Left lung (tissue), 4 donors: ENCODE measurements at regions not wholly inside any gene's neighbourhood (a gene's known extent, or its start where the extent isn't known, plus 50 kb on each side); places are given as distances from the start of the nearest gene placed in this dataset.

Experiments used
- ATAC-seq: fragments of 200-7000 bp; cut with Tn5 transposase; one replicate; pipeline ENCODE4 v1.9.1; 2020; ENCODE audit warnings: moderate library complexity
- DNase-seq, 4 donors: peaks; one replicate each; pipeline ENCODE4 v3.0.0-alpha.2; 2013 to 2020
- H3K27ac ChIP-seq, 2 donors: fragments of 200-600 bp; sonication (generic) in 1 of 2; one replicate each; pipeline versions ENCODE4 v1.5.0 to v1.8.0; 2020 to 2021
- H3K27me3 ChIP-seq, 2 donors: fragments of 200-600 bp; sonication (generic) in 1 of 2; one replicate each; pipeline versions ENCODE4 v1.5.0 to v1.8.0; 2020 to 2021
- H3K36me3 ChIP-seq, 2 donors: fragments of 200-600 bp; sonication (generic) in 1 of 2; one replicate each; pipeline versions ENCODE4 v1.5.0 to v1.8.0; 2020 to 2021
- H3K4me1 ChIP-seq, 2 donors: fragments of 200-600 bp; one replicate each; pipeline ENCODE4 v1.8.0; 2021
- H3K4me3 ChIP-seq, 2 donors: fragments of 200-600 bp; sonication (generic) in 1 of 2; one replicate each; pipeline versions ENCODE4 v1.5.0 to v1.8.0; 2020 to 2021; ENCODE audit warnings: mild to moderate bottlenecking in 1 of 2
- H3K9me3 ChIP-seq, 2 donors: fragments of 200-600 bp; sonication (generic) in 1 of 2; one replicate each; pipeline versions ENCODE4 v1.5.0 to v1.8.0; 2020 to 2021
- intact Hi-C, 2 donors: fragments of 100-400 bp; cut with DNase I; formaldehyde crosslinking; loops; one replicate each; pipeline versions ENCODE4 v1.11.2 to v1.14.2; 2022
- TF ChIP-seq, protein P1 (sequence below), 2 donors: fragments of 200-600 bp; sonication (generic) in 1 of 2; IDR thresholded peaks; one replicate each; pipeline versions ENCODE4 v1.5.0 to v1.8.0; 2021; ENCODE audit warnings: antibody characterized with exemption in 2 of 2
- donor health status: DM: no; HTN: yes; CAD: no.
- donor health status: DM: no; HTN: no; CAD: no.

DNA sequence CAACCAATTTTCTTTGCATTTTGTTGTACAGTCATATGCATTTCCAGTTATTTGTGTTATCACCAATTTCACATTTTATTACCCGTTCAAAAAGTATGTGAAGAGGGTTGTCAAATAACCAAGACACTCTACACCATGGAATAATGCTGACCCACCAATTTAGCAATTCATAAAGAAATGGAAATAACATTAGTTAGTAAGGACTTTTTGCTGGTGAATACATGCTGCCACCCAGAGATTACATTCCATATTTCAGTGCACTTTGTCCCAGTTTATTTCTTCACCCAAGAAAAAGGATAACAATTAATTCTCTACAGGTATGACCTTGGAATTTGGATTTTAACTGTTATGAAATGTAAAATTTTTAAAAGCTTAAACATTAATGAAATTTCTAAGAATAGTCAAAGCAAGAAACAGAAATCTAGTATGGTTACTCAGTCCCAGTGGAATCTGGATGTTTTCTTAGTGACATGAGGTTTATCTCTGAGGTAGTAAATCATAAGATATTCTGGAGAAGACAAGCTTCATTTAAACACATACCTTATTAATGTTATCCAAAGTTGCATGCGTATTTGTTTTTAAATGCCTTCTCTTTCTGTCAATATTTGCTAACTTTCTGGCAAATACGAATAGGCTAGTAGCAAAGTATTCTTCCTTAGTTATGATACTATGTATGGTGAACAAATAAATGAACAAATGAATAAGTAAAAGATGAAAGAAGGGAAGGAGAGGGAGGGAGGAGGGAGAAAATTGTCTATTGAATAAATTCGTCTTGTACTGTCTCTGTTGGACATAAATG is 100.6 kb downstream of the CETN3 start:
- TF ChIP-seq, protein P1, sequence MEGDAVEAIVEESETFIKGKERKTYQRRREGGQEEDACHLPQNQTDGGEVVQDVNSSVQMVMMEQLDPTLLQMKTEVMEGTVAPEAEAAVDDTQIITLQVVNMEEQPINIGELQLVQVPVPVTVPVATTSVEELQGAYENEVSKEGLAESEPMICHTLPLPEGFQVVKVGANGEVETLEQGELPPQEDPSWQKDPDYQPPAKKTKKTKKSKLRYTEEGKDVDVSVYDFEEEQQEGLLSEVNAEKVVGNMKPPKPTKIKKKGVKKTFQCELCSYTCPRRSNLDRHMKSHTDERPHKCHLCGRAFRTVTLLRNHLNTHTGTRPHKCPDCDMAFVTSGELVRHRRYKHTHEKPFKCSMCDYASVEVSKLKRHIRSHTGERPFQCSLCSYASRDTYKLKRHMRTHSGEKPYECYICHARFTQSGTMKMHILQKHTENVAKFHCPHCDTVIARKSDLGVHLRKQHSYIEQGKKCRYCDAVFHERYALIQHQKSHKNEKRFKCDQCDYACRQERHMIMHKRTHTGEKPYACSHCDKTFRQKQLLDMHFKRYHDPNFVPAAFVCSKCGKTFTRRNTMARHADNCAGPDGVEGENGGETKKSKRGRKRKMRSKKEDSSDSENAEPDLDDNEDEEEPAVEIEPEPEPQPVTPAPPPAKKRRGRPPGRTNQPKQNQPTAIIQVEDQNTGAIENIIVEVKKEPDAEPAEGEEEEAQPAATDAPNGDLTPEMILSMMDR (IDR thresholded peaks at IDR 0.05), result no peak
- H3K27me3 ChIP-seq, result no peaks in the 10 kb centered on the region
- intact Hi-C loops, result no loop called here
- no peak overlapping the region for H3K4me3 ChIP-seq
- no peak for DNase-seq
- no peaks in the 10 kb centered on the region for H3K4me1 ChIP-seq
- no peaks in the 10 kb centered on the region for H3K36me3 ChIP-seq
- H3K27ac ChIP-seq, result no peak overlapping the region
- H3K9me3 ChIP-seq, result no peaks in the 10 kb centered on the region
- ATAC-seq, result no peak

DNA sequence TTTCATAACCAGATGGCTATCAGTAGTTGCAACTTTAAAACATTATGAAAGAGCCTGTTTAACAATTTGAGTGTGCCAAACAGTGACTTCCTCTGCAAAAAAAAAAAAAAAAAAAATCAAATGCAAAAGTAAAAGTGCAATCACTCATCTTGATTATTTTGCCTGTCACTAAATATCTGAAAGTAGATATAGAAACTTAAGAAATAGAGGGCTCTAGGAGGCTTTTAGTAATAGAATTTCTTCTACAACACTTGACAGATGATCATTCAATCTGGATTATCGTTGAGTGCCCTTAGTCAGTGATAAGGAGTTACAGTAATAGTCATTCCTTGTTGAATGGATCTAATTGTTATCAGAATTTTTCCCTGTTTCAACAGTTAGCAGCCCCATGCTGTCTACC is 101.8 kb downstream of the CETN3 start:
- Histone ChIP-seq H3K36me3 (no peaks in the 10 kb centered on the region), H3K4me1 (no peaks in the 10 kb centered on the region), H3K27ac (no peak overlapping the region), H3K4me3 (no peak overlapping the region), H3K27me3 (no peaks in the 10 kb centered on the region), H3K9me3 (no peaks in the 10 kb centered on the region)
- intact Hi-C loops, result no loop called here
- TF ChIP-seq, protein P1 (IDR thresholded peaks at IDR 0.05), result no peak
- DNase-seq, result no peak
- no peak for ATAC-seq

DNA sequence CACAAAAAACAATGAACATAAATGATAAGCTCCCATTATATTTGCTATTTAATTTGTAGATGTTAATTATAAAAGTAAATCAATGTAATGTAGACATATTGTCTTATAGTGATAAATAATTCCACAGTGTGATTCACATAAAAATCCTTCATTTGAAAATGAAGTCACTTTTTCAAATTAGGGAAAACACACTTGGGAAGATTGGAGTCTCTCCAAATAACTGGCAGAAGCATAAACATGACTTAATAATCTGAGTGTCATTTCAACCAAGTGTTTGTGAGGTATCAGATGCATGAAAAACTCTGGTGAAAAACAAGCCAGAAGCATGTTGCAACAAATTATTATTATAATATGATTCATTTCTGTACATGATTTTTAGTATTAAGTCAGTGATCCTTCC is 102.2 kb downstream of the CETN3 start:
- no peak overlapping the region for H3K4me3 ChIP-seq
- TF ChIP-seq, protein P1 (IDR thresholded peaks at IDR 0.05), result no peak
- no peaks in the 10 kb centered on the region for H3K4me1 ChIP-seq
- ATAC-seq (no peak), DNase-seq (no peak)
- intact Hi-C loops, result no loop called here
- no peaks in the 10 kb centered on the region for H3K27me3 ChIP-seq
- no peaks in the 10 kb centered on the region for H3K36me3 ChIP-seq
- H3K9me3 ChIP-seq, result no peaks in the 10 kb centered on the region
- H3K27ac ChIP-seq, result no peak overlapping the region

DNA sequence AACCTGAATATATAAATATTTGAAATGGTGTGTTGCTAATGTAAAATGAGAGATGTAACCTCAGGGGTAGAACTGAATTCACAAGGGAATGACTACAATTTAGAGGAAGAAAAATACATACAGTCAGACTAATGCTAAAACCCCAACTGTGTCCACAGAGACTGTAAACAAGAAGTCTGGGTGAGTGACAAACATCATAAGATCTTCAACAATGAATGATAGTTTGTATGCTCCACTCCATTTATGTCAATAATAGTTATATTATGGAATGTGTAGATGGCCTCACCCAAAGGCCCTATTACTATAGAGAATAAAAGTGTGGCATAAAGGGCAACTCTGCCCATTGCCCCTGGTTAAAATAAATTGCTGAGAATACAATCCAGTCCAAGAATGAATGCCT is 102.9 kb downstream of the CETN3 start:
- Histone ChIP-seq H3K27ac (no peak overlapping the region), H3K9me3 (no peaks in the 10 kb centered on the region), H3K27me3 (no peaks in the 10 kb centered on the region), H3K36me3 (no peaks in the 10 kb centered on the region), H3K4me3 (no peak overlapping the region), H3K4me1 (no peaks in the 10 kb centered on the region)
- intact Hi-C loops, result no loop called here
- TF ChIP-seq, protein P1 (IDR thresholded peaks at IDR 0.05), result no peak
- DNase-seq, result no peak
- ATAC-seq, result no peak

DNA sequence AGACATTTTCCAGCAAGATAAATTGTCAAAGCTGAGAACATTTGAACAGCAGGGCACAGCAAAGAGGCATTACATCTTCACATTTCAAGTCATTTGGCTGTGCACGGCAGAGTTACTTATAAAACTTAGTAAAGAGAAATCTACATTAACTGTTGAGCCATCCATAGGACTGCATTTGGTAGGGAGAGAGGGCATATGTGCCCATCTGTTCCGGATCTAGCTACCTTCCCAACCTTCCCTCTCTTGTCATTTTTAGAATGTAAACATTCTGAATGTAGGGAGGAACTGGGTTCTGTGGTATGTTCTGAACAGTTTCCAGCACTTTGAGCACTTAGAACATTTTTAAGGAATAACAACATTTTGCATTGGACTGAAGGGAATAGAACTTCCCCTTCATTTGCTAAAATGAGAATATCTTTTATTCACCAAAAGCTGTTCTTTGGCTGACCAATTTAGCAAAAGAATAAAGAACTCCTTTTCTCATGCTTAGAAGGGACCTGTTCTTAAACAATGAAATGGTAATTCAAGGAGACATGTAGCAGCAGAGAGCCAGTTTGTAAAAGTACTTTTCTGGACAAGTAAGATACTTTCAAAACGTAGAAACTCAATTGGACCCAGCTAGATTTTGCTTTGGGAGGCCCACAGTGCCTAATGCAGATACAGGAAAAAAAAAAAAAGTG is 104.4 kb downstream of the CETN3 start:
- TF ChIP-seq, protein P1 (IDR thresholded peaks at IDR 0.05), result no peak
- intact Hi-C loops, result no loop called here
- no peaks in the 10 kb centered on the region for H3K4me1 ChIP-seq
- H3K4me3 ChIP-seq, result no peak overlapping the region
- no peaks in the 10 kb centered on the region for H3K36me3 ChIP-seq
- no peaks in the 10 kb centered on the region for H3K27me3 ChIP-seq
- no peaks in the 10 kb centered on the region for H3K9me3 ChIP-seq
- DNase-seq (no peak), ATAC-seq (no peak)
- no peak overlapping the region for H3K27ac ChIP-seq
